ENCODE measurements at regions not wholly inside any gene's neighbourhood (a gene's known extent, or its start where the extent isn't known, plus 50 kb on each side); places are given as distances from the start of the nearest gene placed in this dataset.

DNA sequence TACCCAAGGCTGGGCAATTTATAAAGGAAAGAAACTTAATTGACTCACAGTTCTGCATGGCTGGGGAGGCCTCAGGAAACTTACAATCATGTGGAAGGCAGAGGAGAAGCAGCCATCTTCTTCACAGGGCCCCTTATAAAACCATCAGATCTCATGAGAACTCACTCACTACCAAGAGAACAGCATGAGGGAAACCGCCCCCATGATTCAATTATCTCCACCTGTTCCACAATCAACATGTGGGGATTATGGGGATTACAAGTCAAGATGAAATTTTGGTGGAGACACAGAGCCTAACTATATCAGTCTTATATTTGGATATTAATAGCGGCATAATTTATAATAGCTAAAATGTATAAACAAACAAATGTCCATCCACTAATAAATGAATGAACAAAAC is 1123.7 kb upstream of the NCAM2 start:
- no peak overlapping the region for H3K27ac ChIP-seq
- TF ChIP-seq, protein P1, sequence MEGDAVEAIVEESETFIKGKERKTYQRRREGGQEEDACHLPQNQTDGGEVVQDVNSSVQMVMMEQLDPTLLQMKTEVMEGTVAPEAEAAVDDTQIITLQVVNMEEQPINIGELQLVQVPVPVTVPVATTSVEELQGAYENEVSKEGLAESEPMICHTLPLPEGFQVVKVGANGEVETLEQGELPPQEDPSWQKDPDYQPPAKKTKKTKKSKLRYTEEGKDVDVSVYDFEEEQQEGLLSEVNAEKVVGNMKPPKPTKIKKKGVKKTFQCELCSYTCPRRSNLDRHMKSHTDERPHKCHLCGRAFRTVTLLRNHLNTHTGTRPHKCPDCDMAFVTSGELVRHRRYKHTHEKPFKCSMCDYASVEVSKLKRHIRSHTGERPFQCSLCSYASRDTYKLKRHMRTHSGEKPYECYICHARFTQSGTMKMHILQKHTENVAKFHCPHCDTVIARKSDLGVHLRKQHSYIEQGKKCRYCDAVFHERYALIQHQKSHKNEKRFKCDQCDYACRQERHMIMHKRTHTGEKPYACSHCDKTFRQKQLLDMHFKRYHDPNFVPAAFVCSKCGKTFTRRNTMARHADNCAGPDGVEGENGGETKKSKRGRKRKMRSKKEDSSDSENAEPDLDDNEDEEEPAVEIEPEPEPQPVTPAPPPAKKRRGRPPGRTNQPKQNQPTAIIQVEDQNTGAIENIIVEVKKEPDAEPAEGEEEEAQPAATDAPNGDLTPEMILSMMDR (conservative IDR thresholded peaks at IDR 0.05), result no peak

DNA sequence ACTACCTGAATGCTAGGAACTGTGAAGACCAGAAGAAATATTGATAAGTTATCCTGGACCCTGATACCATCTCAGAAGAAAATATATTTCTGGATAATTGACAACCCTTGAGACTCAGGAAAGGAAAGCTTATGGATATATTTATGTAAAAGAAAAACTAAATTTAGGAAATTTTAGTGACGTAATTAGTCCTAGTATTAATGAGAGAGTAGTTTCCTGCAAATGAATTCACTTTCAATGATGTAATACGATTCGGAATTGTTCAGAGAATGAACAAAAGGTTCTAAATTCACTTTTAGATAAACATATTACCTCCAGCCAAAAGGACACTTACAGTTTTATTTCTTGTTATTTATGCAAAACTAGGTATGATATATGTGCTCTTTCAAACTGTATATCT is 1120.1 kb upstream of the NCAM2 start:
- TF ChIP-seq, protein P1 (conservative IDR thresholded peaks at IDR 0.05), result no peak

DNA sequence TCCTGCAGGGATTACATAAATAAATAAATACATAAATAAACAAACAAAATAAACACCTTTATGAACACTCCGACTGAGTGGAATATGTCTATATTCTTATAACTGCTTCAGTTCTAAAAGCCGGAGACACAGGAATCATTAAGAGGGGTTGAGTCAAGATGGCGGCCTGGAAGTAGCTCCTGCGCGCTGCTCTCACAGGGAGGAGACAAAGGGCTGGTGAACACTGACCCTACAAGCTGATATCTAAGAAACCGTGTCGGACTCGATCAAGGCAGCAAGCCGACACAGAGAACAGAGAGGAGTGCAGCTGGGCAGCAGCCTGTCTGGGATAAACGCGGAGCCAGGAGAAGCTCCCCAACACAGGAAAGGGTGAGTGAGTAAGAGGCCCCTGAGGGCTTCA is 1098.6 kb upstream of the NCAM2 start:
- TF ChIP-seq, protein P1 (conservative IDR thresholded peaks at IDR 0.05), result no peak
- H3K27ac ChIP-seq, result no peak overlapping the region

More for the DNA sequence above, 1120.1 kb upstream of the NCAM2 start:
- H3K27ac ChIP-seq, result no peak overlapping the region

DNA sequence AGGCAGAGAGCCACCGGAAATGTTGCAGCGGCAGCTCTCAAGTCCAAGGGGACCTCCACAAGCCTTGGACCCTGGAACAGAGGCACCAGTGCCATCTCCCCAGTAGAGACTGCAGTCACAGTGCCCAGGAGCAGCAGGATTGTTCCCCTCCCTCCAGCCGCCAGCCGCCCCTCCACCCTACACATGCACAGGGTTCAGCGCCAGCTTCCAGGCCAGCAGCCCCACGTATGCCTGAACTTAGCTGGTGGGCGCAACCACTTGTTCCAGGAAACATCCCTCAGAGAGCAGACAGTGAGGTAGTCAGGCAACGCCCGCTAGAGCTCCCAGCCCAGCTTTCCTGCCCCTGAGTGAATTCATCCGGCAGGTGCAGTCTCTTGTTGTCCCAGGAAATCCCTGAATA is 1098.1 kb upstream of the NCAM2 start:
- H3K27ac ChIP-seq, result no peak overlapping the region
- TF ChIP-seq, protein P1 (conservative IDR thresholded peaks at IDR 0.05), result no peak

DNA sequence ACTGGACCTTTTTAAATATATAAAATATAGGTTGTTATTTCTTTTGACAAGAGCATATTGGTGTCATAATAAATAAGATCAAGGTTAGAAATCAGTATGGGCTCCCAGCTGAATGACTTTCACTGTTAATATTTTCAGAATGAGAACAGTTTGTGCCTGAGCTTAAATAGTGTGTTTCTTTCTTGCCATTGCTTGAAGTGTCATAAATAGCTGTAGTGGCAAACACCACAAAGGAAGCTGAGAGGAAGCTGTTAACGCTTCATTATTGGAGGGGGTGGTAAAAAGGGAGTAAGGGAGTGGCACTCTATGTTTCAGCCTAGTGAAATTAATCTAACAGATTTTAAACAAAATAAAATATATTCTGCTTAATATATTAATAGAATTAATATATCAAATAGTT is 1089.8 kb upstream of the NCAM2 start:
- TF ChIP-seq, protein P1 (conservative IDR thresholded peaks at IDR 0.05), result no peak

DNA sequence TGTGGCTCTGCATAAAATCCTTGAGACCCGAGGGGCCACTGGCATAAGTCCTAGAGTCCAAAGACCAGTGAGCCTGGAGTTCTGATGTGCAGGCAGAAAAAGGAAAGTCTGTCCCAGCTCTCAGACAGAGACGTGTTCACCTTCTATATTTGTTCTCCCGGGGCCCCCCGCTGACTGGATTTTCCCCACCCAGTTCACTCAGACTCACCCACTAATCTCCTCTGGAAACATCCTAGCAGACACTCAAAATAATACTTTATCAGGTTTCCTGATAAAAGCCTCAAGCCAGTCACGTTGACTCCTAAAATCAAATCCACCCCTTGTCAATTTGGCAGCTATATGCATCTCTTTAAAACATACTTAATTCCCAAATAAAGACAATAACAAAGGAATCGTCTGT is 1084.2 kb upstream of the NCAM2 start:
- TF ChIP-seq, protein P1 (conservative IDR thresholded peaks at IDR 0.05), result no peak

More for the DNA sequence above, 1089.8 kb upstream of the NCAM2 start:
- no peak overlapping the region for H3K27ac ChIP-seq

DNA sequence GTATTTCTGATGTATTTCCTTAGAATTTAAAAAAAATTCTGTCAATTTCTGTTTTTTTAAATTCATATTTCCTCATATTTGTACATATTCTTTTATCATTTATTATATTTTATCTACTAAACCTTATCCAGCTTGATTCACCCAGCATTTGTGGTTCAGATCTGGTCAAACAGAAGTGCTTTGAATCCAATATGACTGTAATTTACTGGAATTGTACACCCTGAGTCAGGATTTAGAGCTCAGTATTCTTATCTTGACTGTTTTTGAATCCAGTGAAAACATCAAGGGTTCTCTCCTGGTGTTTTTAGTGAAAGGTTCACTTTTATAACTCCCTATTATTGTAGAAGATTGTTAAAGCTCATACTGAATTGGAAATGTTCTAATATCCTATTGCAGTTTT is 1077.0 kb upstream of the NCAM2 start:
- TF ChIP-seq, protein P1 (conservative IDR thresholded peaks at IDR 0.05), result no peak
- no peak overlapping the region for H3K27ac ChIP-seq

More for the DNA sequence above, 1084.2 kb upstream of the NCAM2 start:
- no peak overlapping the region for H3K27ac ChIP-seq

DNA sequence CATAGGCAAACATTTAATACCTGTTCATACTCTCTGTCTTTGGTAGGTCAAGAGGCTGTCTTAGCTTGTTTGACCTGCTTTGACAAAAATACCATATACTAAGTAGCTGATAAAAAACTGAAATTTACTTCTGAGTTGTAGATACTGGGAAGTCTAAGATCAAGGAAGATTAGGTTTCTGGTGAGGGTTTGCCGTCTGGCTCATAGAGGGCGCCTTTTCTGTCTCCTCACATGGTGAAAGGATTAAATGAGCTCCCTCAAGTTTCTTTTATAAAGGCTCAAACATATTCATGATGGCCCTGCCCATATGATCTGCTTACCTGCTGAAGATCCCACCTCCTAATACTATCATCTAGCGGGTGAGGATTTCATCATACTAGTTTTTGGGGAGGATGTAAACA is 1076.1 kb upstream of the NCAM2 start:
- TF ChIP-seq, protein P1 (conservative IDR thresholded peaks at IDR 0.05), result no peak
- H3K27ac ChIP-seq, result no peak overlapping the region

All from VCaP (cell line).